Tibial nerve (tissue), 4 donors: ENCODE measurements at regions not wholly inside any gene's neighbourhood (a gene's known extent, or its start where the extent isn't known, plus 50 kb on each side); places are given as distances from the start of the nearest gene placed in this dataset.

Experiments used
- CTCF ChIP-seq, 5 experiments: fragments of 200-600 bp in 3 of 5; fragments of 450-650 bp in 2 of 5; sonication (generic) in 3 of 5; IDR thresholded peaks; one replicate each; pipeline ENCODE4 v1.5.1; 2016 to 2019; ENCODE audit warnings: antibody characterized with exemption in 5 of 5, mild to moderate bottlenecking in 3 of 5, moderate library complexity in 2 of 5
- EP300 ChIP-seq, 2 donors: sonication (generic); formaldehyde crosslinking; IDR thresholded peaks; one replicate each; pipeline ENCODE4 v1.6.1; 2017; ENCODE audit warnings: antibody characterized with exemption in 2 of 2, mild to moderate bottlenecking in 1 of 2
- POLR2A ChIP-seq, 2 donors: fragments of 450-650 bp; IDR thresholded peaks; one replicate each; pipeline ENCODE4 v1.6.1; 2017; ENCODE audit warnings: antibody characterized with exemption in 2 of 2, mild to moderate bottlenecking in 2 of 2, moderate library complexity in 2 of 2

- TF ChIP-seq POLR2A (IDR thresholded peaks at IDR 0.05) (no peak), CTCF (IDR thresholded peaks at IDR 0.05) (no peak), EP300 (IDR thresholded peaks at IDR 0.05) (no peak)
Measured at GRCh38 chr4:103424853-103425252, 226.7 kb upstream of the CENPE start.
